ENCODE measurements at regions not wholly inside any gene's neighbourhood (a gene's known extent, or its start where the extent isn't known, plus 50 kb on each side); places are given as distances from the start of the nearest gene placed in this dataset.

DNA sequence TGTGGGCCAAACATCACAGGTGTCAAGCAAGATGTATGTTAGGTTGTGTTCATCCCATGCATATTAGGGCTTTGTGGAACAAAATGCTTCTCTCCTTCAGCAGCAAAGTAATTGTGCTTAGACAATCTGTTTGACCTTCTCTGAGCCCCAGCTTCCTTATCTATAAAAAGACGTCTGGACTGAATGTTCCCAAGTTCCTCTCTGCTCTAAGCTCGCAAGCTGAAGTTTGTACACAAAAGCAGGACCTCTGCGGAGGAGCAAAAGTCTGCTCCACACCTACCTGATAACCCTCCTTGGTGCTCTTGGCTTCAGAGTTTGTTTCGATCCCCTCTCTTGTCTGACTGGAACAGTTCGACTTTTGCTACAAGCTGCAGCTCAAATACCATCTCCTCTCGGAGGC lies 95.7 kb upstream of the UBL3 start:
- DNase-seq: no peak

DNA sequence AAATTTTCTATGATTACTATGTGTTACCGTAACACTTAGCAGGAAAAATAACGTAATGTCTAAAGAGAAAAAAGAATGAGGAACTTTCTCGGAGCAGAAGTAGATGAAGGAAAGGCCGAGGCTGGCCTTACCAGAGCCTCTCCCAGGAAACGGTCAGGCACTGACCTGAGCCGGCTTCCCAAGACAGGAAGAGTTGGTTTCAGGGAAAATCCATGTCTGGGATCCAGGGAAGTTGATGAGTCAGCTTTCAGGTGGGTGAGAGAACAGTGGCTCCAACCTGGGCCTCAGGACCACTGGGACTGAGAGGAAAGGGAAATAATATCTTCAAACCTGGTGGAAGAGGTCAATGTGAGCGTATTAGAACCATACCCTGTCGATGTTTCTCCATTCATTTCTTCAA lies 93.3 kb upstream of the UBL3 start:
- DNase-seq: no peak

DNA sequence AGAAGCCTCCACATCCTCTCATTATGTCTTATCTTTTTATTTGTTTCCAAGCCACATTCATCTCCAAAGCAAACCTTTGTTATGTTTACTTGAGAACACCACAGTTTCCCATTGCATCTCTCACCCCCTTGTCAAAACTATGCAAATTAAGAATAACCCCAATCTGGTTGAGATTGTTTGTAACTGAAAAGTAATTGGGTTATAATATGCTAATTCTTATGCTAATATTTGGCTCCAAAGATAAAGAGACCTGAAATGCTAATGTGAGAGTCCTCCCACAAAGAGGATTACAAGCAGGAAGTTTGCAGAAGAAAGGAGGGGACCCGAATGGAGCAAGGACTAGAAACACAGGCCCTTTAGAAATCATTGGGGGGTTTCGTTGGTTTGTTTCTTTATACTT lies 92.9 kb upstream of the UBL3 start:
- DNase-seq: no peak

DNA sequence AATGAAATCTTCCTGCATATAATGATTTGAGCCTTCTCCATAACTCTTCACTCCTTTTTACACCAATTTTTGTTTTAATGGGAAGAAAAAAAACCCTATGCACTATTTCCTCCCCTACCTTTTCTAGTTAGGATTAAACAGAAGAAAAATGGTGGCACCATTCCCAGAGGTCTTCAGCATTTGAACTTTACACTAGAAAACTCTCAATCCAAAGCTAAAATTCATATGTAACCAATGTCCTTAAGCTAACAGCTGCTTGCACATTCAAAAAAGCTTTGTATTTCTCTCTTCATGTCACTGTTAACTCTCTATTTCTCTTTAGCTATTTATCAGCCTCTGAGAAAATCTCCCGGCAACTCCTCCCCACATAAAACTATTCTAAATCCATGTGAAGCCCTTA lies 90.3 kb upstream of the UBL3 start:
- no peak for DNase-seq

DNA sequence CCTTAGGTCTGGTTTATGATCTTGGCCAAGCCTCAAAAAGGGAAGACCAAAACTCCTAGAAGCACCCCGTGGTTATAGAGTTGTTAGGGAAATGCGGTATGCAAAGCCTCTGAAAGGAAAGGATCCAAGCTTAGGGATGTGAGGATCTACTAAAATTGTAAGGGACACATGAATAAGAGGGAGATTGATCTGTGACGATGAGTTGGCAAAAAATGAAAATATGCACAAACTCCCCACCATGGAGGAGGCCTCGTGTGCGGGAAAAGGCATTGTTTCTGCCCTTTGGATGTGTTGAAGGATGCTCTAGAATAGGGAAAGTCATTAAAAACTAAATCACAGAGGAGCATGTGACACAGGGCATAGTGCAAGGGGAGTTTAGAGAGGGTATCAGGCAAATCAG lies 88.7 kb upstream of the UBL3 start:
- no peak for DNase-seq

DNA sequence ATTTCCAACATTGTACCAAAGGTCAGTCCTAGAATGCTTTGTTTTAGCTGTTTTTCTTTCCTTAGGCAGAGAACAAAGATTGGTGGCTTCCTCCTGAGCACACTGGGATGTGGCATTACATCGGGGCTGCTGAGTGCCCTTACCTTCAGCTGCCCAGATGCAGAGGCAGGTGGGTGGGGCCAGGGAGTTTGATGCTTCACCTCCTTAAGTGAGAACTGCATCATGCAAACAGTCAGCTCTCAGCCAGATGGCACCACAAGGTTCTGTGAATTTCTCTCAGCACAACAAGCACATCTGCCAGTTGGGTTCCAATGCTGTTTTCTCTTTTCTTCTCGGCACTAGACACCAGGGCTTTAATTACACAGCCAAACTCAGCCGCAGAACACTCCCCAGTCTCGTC lies 87.4 kb upstream of the UBL3 start:
- peak; percentile 44 for DNase-seq

GRCh38 chr13:29937379-29937778 lies 87.0 kb upstream of the UBL3 start:
- DNase-seq: no peak

DNA sequence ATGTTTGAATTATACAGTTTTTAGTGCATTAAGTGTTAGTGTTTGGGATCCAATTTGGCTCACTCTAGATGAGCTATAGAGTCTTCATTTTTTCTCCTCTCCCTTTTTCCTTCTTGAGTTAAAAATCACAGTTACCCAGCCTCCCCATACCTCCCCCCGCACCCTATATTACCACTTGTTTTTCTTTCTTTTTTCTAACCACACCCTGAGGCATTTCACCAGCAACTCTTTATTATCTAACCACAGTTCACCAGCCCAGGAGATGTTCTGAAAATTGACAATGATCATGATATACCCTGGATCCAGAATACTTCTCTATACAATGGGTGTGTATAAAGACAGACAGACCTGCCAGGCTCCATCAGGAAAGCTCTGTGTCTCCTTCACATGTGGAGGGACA lies 86.5 kb upstream of the UBL3 start:
- DNase-seq: no peak

DNA sequence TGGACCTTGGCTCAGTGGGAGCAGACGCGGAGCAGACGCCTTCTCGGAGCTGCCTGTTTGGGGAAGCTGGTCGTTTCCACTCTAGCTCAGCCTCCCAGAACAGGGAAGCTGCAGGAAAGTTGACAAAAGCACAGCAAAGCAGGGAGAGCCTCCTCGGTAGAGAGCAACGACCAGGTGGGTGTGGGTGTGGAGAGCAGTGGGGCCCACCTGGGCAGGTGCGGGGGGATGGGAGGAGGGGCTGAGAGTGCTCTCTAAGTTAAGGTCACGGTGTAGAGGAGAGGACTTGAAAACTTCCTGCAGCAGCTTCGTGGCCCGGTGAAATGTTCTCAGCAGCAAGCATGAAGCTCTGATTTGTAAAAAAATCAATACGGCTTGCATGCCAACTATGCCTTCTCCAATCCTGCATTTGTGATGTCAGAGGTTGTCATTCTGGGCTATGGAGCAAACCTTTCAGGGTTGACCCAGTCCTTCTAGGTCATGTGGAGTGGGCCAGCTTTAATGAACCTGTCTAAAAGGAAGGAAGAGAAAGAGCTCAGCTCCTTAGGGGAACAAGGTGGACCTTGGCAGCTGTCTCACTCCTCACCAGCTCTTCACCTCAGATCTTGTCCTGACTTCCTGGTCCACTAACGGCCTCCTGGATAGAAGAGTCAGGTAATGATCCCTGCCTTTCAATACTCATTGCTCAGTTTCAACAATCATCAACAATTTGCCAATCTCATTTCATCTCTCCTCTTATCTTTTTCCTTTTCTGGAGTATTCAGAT lies 85.8 kb upstream of the UBL3 start:
- peak; percentile 8 for DNase-seq

DNA sequence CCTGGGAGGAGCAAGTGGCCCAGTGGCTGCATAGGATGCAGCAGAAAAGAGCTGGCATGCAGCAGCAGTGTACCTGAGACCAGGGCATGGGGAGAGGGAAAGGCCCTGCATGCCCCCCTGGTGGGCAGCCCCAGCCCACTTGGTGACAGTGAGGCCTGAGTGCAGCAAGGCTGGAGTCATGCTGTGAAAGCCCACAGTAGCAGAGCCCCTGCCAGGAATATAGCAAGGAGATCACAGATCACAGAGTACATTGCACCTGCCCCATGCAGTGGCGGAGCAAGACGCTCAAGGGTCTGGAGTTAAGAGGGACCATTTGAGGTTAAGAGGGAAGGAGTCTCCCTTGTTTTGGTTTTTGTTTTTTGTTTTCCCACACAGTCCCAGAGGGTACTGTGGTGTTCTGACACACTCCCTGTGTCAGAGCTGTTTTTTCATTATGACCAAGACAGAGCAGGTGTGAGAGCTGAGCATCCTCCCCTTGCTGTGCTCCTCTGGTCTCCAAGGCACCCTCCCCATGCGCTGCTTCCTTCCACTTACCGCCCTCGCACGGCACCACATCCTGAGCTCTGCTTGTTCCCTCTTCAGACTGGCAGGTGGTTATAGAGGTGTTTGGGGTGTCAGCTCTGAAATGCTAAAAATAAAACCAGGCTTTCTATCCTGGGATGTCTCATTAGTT lies 85.0 kb upstream of the UBL3 start:
- peak; percentile 84 for DNase-seq

- DNase-seq: peak; percentile 59
Measured at GRCh38 chr13:29934531-29935308, 84.3 kb upstream of the UBL3 start.

GRCh38 chr13:29933401-29933800 lies 83.0 kb upstream of the UBL3 start:
- DNase-seq: no peak

GRCh38 chr13:29931696-29932095 lies 81.3 kb upstream of the UBL3 start:
- no peak for DNase-seq

DNA sequence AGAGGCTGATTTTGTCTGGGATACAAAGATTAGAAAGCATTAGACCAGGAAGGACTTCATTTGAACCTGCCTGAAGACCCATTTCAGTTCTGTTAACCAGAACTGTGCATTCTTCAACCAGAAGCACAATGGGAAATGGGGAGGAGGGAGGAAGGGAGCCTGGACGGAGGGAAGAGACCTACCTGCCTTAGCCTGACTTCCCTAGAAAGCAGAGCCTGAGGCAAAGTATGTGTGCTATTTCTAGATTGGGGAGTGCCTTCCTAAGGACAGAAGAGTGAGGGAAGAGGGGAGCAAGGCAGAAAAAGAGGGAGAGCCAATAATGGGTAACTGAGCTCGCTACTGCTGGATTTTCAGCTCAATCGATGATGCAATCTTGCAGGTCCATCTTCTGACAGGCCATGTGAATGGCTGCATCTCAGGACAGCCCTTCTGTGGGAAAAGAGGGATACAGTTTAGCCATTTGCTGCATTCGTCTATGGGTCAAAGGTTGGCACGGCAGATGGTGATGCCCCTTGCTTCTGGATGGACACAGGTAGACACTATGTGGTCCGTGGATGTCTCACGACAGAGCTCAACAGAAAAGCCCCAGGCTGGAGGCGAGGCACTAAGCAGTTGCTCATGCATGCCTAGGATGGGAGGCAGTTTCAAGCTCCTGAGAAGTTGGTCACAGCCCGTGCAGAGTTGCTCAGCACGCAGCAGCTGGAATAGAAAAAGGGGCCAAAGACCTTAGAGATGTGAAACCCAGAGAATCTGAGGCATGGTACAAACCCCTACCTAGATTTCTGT lies 78.8 kb upstream of the UBL3 start:
- DNase-seq: no peak

GRCh38 chr13:29926098-29926476 lies 75.7 kb upstream of the UBL3 start:
- DNase-seq: no peak

DNA sequence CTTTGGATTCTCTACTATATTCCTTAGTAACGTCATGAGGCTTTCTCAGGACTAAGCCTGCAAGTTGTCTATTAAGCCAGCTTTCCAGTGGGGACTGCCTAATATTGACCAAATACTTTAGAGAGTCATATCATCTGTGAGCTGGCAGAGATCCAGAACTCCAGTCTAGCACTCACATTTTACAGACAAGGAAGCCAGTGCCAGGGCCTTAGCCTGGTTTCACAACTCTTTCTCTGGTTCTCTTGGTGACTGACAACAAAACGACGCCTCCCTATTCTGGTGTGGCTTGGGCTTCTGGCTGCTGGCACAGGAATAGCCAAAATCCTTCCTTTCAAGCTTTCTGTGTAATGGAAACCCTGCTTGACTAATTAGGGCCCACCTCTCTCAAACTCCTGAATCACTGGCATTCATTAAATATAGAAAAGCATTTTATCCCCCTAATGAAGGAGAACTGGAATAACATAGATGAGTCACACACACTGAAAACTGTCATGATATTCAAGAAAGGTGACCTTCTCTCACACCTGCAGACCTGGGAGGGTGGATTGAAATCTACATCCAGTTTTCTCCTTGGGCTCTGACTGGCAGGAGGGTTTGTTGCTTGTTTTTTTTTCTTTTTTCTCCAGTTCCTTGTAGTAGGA lies 75.2 kb upstream of the UBL3 start:
- no peak for DNase-seq

DNA sequence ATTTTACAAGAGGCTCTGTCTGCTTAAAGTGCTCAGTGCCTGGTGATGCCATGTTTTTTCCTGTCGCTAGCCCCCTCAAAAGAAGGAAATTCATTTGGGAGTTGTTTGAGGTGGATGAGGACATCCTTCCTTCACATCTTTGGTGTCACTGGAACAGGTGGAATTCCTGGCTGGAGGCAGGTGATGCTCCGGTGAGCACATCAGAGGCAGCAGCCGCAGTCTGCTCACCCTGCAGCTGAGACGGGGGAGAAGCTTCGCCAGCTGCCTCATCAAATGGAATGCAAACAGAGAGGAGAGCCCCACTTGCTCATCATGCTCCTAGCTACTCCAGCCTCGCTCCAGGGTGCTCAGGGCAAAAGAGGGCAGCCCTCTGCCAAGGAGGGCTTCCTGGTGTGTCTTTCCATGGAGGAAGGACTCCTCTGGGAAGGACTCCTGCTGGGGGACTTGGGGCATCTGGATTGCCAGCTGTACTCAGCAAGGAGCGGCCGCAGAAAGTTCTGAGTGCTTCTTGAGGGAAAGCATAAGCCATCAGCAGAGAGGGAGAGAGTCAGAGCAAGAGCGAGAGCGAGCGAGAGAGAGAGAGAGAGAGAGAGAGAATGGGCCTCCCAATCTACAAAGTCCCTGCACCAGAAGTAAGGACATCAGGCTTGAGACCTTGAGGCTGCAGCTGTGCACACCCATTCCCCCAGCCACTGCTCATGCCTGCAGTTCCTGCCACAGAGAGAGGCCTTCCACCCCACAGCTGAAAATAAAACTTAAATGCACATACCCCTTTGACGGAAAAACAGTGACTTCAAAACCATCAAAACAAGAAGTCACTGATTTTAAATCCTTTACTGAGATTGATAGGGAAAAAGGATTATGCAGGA lies 74.3 kb upstream of the UBL3 start:
- DNase-seq: no peak

DNA sequence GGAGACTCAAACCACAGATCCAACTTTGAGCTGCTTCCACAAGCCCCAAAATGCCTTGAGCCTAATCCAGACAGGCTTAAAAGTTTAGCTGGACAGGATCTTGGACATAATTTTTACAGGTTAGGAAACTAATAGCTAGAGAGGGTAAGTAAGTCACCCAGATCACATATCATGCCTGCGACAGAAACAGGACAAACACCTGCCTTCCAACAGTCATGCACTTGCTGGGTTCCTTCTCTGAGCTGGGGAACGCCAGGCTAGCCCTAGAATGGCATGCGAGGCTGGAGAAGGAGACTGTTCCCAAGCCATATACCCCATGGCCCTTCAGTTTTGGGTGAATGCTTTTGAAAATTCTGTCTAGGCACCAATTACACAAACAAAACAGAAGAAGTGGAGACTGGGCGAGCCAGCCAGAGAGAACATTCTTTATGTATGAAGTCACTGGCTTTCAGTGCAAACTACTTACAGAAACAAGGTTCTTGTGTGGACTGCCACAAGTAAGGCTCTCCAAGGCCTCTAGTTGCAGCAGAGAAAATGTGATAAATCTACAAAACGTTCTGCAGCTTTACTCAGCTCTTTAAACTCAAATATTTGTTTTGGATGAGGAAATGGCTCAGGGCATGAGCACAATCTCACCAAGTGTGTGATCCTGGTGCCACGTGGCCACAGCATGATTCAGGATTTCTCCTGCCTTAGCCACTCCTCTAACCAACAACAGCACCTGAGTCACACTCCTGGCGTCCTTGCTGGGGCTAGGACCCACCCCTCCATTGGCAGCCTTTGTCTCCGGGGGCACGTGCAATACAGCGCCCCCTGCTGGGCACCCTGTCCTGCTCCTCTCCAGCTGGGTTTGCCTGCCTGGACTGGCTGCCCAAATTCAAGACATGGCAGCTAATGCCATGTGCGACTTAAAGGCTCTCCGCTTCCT lies 73.4 kb upstream of the UBL3 start:
- peak; percentile 88 for DNase-seq

GRCh38 chr13:29922896-29923295 lies 72.5 kb upstream of the UBL3 start:
- DNase-seq: no peak

GRCh38 chr13:29922281-29922821 lies 71.9 kb upstream of the UBL3 start:
- DNase-seq: peak; percentile 20
